ENCODE measurements at regions not wholly inside any gene's neighbourhood (a gene's known extent, or its start where the extent isn't known, plus 50 kb on each side); places are given as distances from the start of the nearest gene placed in this dataset.

DNA sequence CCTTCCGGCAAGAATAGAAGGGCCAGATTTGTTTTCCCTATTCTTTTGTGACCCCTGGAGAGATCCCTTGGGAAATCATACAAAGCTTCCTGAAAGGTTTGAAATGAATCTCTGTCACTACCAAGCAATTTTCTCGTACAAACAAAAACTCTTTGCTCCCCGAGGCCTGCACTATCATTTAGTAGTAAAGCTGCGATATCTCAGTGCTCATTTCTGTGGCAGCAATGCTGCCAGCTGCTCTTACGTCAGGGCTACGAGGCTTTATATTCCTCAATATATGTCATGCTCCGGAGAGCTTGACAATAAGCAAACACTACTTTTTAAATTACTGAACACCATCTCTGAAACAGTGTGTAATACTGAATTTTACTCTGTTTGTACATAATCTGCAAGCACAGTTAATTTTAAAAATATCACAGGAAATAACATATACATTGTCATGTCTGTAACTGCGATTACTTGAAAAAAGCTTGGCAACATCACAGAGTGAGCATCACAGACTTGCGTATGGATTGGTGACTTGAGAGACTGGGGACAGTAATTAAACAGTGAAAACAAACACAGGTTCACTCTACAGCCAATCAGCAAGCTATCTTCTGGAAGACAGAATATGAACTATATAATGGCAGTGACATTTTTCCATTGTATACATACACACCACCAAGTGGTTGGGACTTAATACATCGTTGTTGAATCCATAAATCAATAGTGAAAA is 403.3 kb upstream of the NETO1 start:
- Histone ChIP-seq H4K91ac (ENCODE audit: insufficient read length, low read depth, low read length) (no peak overlapping the region), H2BK5ac (ENCODE audit: insufficient read length, low read length) (no peak overlapping the region), H2AK5ac (ENCODE audit: insufficient read length, low read length) (no peak overlapping the region), H3K27ac (ENCODE audit: insufficient read length, low read depth, low read length) (no peak overlapping the region), H3K9me3 (ENCODE audit: control insufficient read depth, low read depth, low read length) (no peaks in the 10 kb centered on the region), H2BK120ac (ENCODE audit: low read depth, low read length, poor library complexity, severe bottlenecking) (no peak overlapping the region), H3K79me2 (ENCODE audit: insufficient read depth, low read length) (no peaks in the 10 kb centered on the region), H3K23me2 (ENCODE audit: insufficient read length, low read depth, low read length, poor library complexity, severe bottlenecking) (no peaks in the 10 kb centered on the region), H3K18ac (ENCODE audit: insufficient read length, low read depth, low read length) (no peak overlapping the region), H2BK15ac (ENCODE audit: low read depth, low read length) (no peak overlapping the region), H3K56ac (ENCODE audit: insufficient read length, low read depth, low read length) (no peak overlapping the region), H3K9ac (ENCODE audit: extremely low read depth, insufficient read length, low read length) (no peak overlapping the region), H3K14ac (ENCODE audit: insufficient read depth, low read length) (no peak overlapping the region), H4K8ac (replicated peaks; ENCODE audit: insufficient read length, low read depth, low read length) (no peak overlapping the region), H3T11ph (ENCODE audit: low read length) (no peak overlapping the region), H4K5ac (ENCODE audit: insufficient read length, low read depth, low read length) (no peak overlapping the region), H3K4me1 (ENCODE audit: insufficient read depth, low read length) (no peaks in the 10 kb centered on the region), H4K20me1 (ENCODE audit: control insufficient read depth, insufficient read depth, insufficient read length) (no peaks in the 10 kb centered on the region), H3K4me2 (ENCODE audit: insufficient read depth, insufficient read length, low read length) (no peak overlapping the region), H2AFZ (ENCODE audit: low read length) (no peak overlapping the region), H3K27me3 (ENCODE audit: insufficient read depth, low read length) (no peaks in the 10 kb centered on the region), H3K4ac (ENCODE audit: low read depth, low read length) (no peak overlapping the region), H3K79me1 (ENCODE audit: insufficient read depth, low read depth, low read length, poor library complexity, severe bottlenecking) (no peaks in the 10 kb centered on the region), H2BK12ac (ENCODE audit: insufficient read length, low read depth, low read length) (no peak overlapping the region), H2BK20ac (ENCODE audit: low read depth, low read length, poor library complexity, severe bottlenecking) (no peak overlapping the region), H3K23ac (ENCODE audit: insufficient read length, low read depth, low read length) (no peak overlapping the region)
- no peak overlapping the region; a peak in 1 of 7 replicates for H3K27ac Mint-ChIP-seq
- H3K4me1 Mint-ChIP-seq, result no peaks in the 10 kb centered on the region
- DNase-seq, result no peak
- no peaks in the 10 kb centered on the region for H3K36me3 Mint-ChIP-seq (ENCODE audit: insufficient read depth in 1 of 3, low read depth in 3 of 3)
- no CpG with 5 or more reads among the region's 10 CpGs for WGBS (ENCODE audit: extremely low coverage, insufficient read length, low lambda C conversion rate)
- no peak overlapping the region for H3K4me3 Mint-ChIP-seq
- no peaks in the 10 kb centered on the region for H3K9me3 Mint-ChIP-seq
- TF ChIP-seq, protein P1, sequence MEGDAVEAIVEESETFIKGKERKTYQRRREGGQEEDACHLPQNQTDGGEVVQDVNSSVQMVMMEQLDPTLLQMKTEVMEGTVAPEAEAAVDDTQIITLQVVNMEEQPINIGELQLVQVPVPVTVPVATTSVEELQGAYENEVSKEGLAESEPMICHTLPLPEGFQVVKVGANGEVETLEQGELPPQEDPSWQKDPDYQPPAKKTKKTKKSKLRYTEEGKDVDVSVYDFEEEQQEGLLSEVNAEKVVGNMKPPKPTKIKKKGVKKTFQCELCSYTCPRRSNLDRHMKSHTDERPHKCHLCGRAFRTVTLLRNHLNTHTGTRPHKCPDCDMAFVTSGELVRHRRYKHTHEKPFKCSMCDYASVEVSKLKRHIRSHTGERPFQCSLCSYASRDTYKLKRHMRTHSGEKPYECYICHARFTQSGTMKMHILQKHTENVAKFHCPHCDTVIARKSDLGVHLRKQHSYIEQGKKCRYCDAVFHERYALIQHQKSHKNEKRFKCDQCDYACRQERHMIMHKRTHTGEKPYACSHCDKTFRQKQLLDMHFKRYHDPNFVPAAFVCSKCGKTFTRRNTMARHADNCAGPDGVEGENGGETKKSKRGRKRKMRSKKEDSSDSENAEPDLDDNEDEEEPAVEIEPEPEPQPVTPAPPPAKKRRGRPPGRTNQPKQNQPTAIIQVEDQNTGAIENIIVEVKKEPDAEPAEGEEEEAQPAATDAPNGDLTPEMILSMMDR (conservative IDR thresholded peaks at IDR 0.05), result no peak
- no peaks in the 10 kb centered on the region for H3K27me3 Mint-ChIP-seq (ENCODE audit: low read depth)

Measured in H9 (cell line).